Stimulated activated CD8-positive, alpha-beta memory T cell treated with anti-CD3 and anti-CD28 coated beads, Interleukin-12 subunit alpha, Interleukin-12 subunit beta, amount 100 ng/mL, for 24 hours (primary cell): ENCODE measurements at regions not wholly inside any gene's neighbourhood (a gene's known extent, or its start where the extent isn't known, plus 50 kb on each side); places are given as distances from the start of the nearest gene placed in this dataset.

Source experiments
- DNase-seq: peaks from one replicate; pipeline ENCODE4 v3.0.0-alpha.2; 2020; ENCODE audit errors: extremely low read depth

DNA sequence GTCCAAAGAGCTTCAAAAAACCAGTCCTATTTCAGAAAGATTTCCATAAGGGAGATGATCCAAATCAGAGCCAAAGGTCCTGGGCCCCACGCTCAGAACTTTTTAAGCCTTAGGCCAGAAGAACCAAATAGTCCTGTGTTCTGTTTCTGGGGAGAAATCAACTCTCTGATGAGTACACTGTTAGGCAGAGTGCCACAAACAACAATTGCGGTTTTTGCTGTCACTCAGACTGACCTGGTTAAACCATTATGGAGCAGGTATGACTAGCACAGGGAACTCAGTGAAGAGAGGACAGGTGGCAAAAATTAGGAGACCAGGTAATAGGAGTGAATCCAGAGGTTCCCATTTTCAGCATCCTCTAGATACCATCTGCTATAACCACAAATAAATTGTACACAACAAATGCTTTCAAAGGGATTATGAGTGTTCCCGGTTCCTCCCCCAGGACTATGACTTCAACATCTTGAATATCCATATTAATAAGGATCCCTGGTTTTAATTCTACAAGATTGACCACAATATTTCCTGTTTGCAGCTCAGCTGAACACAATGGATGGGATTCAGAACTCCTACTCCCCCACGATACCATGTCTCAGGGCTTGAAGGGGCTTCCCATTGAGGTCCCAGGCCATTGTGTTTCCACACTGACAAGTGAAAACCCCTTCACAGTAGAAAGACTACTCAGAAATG is 52.1 kb upstream of the FREM1 start:
- no peak for DNase-seq

DNA sequence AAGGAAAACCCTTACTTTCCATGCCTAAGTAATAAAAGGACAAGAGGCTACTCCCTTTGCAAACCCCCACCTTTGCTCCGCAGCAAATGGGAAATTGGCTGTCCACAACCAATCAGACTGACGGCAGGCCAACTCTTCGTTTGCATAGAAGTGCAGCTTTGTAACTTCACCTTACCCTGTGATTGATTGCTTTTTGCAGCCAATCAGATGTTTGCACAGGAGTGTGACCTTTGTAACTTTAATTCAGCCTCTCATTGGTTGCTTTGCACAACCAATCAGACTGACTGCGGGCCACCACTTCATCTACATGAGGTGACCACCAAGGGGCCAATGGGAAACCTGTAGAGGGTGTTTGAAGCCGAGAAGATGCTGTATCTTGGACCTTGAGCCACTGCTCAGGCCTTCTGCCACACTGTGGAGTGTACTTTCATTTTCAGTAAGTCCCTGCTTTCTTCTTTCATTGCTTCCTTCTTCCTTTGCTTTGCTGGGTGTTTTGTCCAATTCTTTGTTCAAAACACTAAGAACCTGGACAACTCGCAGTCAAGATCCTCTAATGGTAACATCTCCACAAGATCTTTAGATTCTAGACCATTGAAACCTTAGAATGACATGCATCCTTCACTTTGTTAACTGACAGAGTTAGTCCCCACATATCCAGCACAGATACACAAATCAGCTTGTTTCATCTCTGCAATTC is 51.3 kb upstream of the FREM1 start:
- no peak for DNase-seq

DNA sequence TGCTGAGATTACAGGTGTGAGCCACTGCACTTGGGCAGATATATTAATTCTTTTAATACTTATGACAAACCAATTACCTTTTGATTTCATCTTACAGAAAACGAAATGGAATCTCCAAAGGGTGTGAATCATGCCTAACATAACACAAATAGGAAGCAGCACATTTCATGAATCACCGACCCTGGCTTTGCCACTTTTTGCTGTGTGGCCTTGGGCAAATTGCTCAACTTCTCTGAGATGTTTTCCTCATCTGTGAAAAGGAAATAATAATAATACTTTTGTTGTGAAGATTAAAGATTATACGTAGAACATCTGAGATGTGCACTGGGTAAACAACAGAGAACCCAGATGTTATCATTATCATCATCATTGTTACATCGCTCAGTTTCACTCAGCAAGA is 50.7 kb upstream of the FREM1 start:
- no peak for DNase-seq
